ENCODE measurements at regions not wholly inside any gene's neighbourhood (a gene's known extent, or its start where the extent isn't known, plus 50 kb on each side); places are given as distances from the start of the nearest gene placed in this dataset.

DNA sequence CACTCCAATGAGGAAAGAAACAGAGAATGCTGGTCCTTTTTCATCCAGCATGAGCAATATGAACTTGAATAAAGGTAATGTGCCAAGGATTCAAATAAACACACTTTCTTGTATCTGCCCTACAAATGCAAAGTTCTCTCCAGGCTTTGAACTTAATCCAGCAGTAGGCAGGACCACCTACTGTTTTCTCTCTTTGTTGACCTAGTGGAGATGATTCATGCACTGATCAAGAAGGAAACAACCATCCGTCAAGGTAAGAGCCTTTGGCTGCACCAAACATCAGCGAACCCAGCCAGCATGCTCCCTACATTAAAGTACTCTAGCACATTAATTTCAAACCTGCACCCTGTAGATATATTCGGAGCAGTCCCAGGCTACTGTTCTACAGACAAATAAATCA is 489.3 kb downstream of the GALC start:
- H3K4me3 ChIP-seq (ENCODE audit: low read depth, low read length), result no peak overlapping the region
- TF ChIP-seq, protein P1, sequence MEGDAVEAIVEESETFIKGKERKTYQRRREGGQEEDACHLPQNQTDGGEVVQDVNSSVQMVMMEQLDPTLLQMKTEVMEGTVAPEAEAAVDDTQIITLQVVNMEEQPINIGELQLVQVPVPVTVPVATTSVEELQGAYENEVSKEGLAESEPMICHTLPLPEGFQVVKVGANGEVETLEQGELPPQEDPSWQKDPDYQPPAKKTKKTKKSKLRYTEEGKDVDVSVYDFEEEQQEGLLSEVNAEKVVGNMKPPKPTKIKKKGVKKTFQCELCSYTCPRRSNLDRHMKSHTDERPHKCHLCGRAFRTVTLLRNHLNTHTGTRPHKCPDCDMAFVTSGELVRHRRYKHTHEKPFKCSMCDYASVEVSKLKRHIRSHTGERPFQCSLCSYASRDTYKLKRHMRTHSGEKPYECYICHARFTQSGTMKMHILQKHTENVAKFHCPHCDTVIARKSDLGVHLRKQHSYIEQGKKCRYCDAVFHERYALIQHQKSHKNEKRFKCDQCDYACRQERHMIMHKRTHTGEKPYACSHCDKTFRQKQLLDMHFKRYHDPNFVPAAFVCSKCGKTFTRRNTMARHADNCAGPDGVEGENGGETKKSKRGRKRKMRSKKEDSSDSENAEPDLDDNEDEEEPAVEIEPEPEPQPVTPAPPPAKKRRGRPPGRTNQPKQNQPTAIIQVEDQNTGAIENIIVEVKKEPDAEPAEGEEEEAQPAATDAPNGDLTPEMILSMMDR (IDR thresholded peaks at IDR 0.05; ENCODE audit: insufficient read depth, low read depth, low read length), result no peak
- DNase-seq (ENCODE audit: low read depth), result no peak

GRCh38 chr14:87497301-87497700 is 495.7 kb downstream of the GALC start:
- TF ChIP-seq, protein P1 (IDR thresholded peaks at IDR 0.05; ENCODE audit: insufficient read depth, low read depth, low read length), result no peak
- no peak for DNase-seq (ENCODE audit: low read depth)
- no peak overlapping the region for H3K4me3 ChIP-seq (ENCODE audit: low read depth, low read length)

GRCh38 chr14:87494010-87494409 is 499.0 kb downstream of the GALC start:
- no peak for DNase-seq (ENCODE audit: low read depth)
- TF ChIP-seq, protein P1 (IDR thresholded peaks at IDR 0.05; ENCODE audit: insufficient read depth, low read depth, low read length), result no peak
- no peak overlapping the region for H3K4me3 ChIP-seq (ENCODE audit: low read depth, low read length)

DNA sequence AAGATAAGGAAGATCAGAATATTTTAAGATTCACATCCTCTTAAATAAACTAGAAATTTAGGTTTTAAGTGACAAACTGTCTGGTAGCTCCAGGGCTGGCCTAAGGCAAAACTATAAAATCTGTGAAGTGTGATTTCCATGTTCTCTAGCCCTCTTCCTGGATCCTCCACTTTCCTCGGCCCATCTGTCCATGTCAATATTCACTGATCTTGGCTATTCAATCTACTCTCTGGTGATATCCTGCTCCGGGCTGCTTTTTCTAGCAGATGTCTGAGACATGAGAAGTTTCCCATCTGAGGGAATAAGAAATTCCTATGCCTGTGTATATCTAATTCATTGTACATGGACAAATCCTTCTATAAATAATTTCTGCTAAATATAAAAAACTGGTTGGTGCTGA is 500.4 kb downstream of the GALC start:
- TF ChIP-seq, protein P1 (IDR thresholded peaks at IDR 0.05; ENCODE audit: insufficient read depth, low read depth, low read length), result no peak
- no peak for DNase-seq (ENCODE audit: low read depth)
- H3K4me3 ChIP-seq (ENCODE audit: low read depth, low read length), result no peak overlapping the region

DNA sequence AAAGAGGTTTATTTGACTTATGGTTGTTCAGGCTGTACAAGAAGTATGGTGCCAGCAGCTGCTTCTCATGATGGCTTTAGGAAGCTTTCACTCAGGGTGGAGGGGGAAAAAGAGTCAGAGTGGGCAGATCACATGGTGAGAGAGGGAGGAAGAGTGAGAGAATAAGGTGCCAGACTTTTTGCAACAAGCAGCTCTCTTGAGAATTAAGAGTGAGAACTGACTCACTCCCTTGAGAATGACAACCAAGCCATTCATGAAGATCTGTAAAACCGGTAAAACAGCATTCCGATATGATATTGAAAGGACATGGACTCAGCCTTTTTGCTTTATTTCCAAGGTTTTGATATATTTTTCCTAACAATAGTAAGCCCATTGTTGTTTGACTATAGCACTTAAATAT is 501.2 kb downstream of the GALC start:
- no peak for DNase-seq (ENCODE audit: low read depth)
- no peak overlapping the region for H3K4me3 ChIP-seq (ENCODE audit: low read depth, low read length)

DNA sequence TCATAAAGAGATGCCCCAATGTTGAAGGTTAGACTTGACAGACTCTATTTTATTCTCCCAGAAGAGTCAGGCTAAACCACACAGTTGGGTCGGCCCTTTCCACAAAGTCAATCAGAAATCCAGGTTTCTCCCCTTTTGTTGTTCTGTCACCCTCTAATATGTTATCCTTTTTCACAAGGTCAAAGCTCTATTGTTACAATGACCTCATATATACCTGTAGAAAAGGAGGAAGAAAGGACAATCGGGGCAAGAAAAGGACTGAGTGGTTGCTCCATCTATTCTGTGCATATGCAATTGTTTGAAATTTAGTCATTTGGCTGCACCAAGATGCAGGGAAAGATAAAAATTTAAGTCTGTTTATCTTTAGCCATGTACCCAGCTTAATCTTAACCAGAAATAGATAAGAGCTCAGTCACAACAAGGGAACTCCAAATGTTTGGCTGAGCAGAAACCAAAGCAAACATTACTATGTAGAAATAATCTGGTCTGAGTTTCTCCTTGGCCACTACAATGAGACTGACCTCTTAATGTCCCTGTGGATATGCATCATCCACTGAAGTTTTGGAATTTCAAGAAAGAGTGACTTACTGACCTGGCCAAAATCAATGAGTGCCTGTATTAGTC is 503.7 kb downstream of the GALC start:
- peak; percentile 1 for DNase-seq (ENCODE audit: low read depth)
- TF ChIP-seq, protein P1 (IDR thresholded peaks at IDR 0.05; ENCODE audit: insufficient read depth, low read depth, low read length), result no peak

More for the DNA sequence above, 501.2 kb downstream of the GALC start:
- TF ChIP-seq, protein P1 (IDR thresholded peaks at IDR 0.05; ENCODE audit: insufficient read depth, low read depth, low read length), result no peak

More for the DNA sequence above, 503.7 kb downstream of the GALC start:
- H3K4me3 ChIP-seq (ENCODE audit: low read depth, low read length), result no peak overlapping the region

Data from fibroblast of villous mesenchyme (primary cell).